HG03457 (cell line): ENCODE measurements at regions not wholly inside any gene's neighbourhood (a gene's known extent, or its start where the extent isn't known, plus 50 kb on each side); places are given as distances from the start of the nearest gene placed in this dataset.

Experiments
- ATAC-seq: cut with Tn5 transposase; IDR thresholded peaks from one replicate; pipeline ENCODE4 v1.9.1; 2021; ENCODE audit warnings: moderate number of reproducible peaks; ENCODE audit not compliant: unreplicated experiment

GRCh38 chr18:30929718-30930117 is 112.8 kb downstream of the DSC3 start:
- no peak for ATAC-seq

GRCh38 chr18:30929065-30929464 is 113.5 kb downstream of the DSC3 start:
- ATAC-seq, result no peak

- ATAC-seq, result no peak
Observed at GRCh38 chr18:30927517-30928075, 114.9 kb downstream of the DSC3 start.

GRCh38 chr18:30927042-30927441 is 115.5 kb downstream of the DSC3 start:
- ATAC-seq, result no peak

- no peak for ATAC-seq
Observed at GRCh38 chr18:30925795-30926194, 116.7 kb downstream of the DSC3 start.

- no peak for ATAC-seq
Observed at GRCh38 chr18:30920757-30921156, 121.8 kb downstream of the DSC3 start.

- no peak for ATAC-seq
Observed at GRCh38 chr18:30920351-30920750, 122.2 kb downstream of the DSC3 start.

- no peak for ATAC-seq
Observed at GRCh38 chr18:30917651-30918050, 124.9 kb downstream of the DSC3 start.

- no peak for ATAC-seq
Observed at GRCh38 chr18:30915336-30915988, 127.1 kb downstream of the DSC3 start.

- no peak for ATAC-seq
Observed at GRCh38 chr18:30908381-30908780, 134.2 kb downstream of the DSC3 start.

GRCh38 chr18:30903566-30903965 is 139.0 kb downstream of the DSC3 start:
- no peak for ATAC-seq

- ATAC-seq, result no peak
Observed at GRCh38 chr18:30889519-30890301, 152.8 kb downstream of the DSC3 start.

GRCh38 chr18:30888344-30888743 is 154.2 kb downstream of the DSC3 start:
- no peak for ATAC-seq

- ATAC-seq, result no peak
Observed at GRCh38 chr18:30886998-30887397, 155.5 kb downstream of the DSC3 start.

- ATAC-seq, result no peak
Observed at GRCh38 chr18:30870466-30870865, 172.1 kb downstream of the DSC3 start.

GRCh38 chr18:30862900-30863299 is 179.6 kb downstream of the DSC3 start:
- no peak for ATAC-seq

- ATAC-seq, result no peak
Observed at GRCh38 chr18:30860741-30861140, 181.8 kb downstream of the DSC3 start.

- ATAC-seq, result no peak
Observed at GRCh38 chr18:30859036-30859435, 183.5 kb downstream of the DSC3 start.

- no peak for ATAC-seq
Observed at GRCh38 chr18:30858560-30858959, 184.0 kb downstream of the DSC3 start.

- no peak for ATAC-seq
Observed at GRCh38 chr18:30855762-30856161, 186.8 kb downstream of the DSC3 start.

- ATAC-seq, result no peak
Observed at GRCh38 chr18:30852980-30853379, 189.6 kb downstream of the DSC3 start.

GRCh38 chr18:30852541-30852940 is 190.0 kb downstream of the DSC3 start:
- no peak for ATAC-seq
